Choroid plexus epithelial cell (primary cell): ENCODE measurements at regions not wholly inside any gene's neighbourhood (a gene's known extent, or its start where the extent isn't known, plus 50 kb on each side); places are given as distances from the start of the nearest gene placed in this dataset.
A peak's percentile ranks its signal among the peaks of the same experiment; 100 is the strongest.

Source experiments
- DNase-seq: peaks from one replicate; pipeline ENCODE4 v3.0.0-alpha.2; 2010; ENCODE audit warnings: low read depth
- H3K4me3 ChIP-seq: 2 replicates; pipeline ENCODE4 v1.5.1; 2011; ENCODE audit warnings: low read depth, mild to moderate bottlenecking, control low read depth, low read length, moderate library complexity
- TF ChIP-seq, protein P1 (sequence below): conservative IDR thresholded peaks from 2 replicates; pipeline ENCODE4 v1.5.1; 2011; ENCODE audit warnings: low read depth, mild to moderate bottlenecking, control low read depth, inconsistent platforms, low read length, moderate library complexity

DNA sequence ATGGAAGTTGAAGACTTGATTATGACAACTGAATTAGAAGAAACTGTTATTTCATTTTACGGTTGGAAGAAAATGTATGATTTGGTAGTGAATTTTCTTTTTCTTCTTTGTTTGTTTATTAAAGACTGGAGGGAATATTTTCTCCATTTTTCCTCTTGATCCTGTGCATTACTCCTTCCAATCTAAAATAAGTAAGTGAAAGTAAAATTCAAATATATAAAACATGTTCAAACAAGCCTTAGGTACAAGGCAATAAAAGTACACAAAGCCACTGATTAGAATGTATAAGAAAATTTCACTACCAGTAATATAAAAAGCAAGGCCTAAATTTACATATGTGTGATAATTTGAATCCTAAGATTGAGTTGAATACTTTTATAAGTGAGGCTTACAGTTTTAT, 181.2 kb upstream of the MME start:
- DNase-seq = no peak
- TF ChIP-seq, protein P1, sequence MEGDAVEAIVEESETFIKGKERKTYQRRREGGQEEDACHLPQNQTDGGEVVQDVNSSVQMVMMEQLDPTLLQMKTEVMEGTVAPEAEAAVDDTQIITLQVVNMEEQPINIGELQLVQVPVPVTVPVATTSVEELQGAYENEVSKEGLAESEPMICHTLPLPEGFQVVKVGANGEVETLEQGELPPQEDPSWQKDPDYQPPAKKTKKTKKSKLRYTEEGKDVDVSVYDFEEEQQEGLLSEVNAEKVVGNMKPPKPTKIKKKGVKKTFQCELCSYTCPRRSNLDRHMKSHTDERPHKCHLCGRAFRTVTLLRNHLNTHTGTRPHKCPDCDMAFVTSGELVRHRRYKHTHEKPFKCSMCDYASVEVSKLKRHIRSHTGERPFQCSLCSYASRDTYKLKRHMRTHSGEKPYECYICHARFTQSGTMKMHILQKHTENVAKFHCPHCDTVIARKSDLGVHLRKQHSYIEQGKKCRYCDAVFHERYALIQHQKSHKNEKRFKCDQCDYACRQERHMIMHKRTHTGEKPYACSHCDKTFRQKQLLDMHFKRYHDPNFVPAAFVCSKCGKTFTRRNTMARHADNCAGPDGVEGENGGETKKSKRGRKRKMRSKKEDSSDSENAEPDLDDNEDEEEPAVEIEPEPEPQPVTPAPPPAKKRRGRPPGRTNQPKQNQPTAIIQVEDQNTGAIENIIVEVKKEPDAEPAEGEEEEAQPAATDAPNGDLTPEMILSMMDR = no peak
- no peak overlapping the region for H3K4me3 ChIP-seq

DNA sequence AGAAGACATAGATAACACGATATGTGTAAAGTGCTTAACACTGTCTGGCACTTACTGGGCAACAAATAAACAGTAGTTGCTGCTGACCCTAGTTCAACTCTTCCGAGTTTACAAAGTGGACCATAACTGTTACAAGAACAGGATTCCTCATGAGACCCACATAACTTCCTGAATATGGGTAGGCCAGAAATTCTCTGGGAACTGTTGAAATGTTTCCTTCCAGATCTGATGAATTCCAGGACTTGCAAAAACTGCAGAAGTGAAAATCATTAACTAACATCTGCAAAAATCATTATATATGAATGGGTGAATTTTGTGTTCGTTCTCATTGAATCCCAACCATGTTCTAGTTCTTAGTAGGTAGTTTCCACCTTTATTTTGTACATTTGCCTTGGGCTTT, 181.7 kb upstream of the MME start:
- no peak for DNase-seq
- TF ChIP-seq, protein P1 = no peak

DNA sequence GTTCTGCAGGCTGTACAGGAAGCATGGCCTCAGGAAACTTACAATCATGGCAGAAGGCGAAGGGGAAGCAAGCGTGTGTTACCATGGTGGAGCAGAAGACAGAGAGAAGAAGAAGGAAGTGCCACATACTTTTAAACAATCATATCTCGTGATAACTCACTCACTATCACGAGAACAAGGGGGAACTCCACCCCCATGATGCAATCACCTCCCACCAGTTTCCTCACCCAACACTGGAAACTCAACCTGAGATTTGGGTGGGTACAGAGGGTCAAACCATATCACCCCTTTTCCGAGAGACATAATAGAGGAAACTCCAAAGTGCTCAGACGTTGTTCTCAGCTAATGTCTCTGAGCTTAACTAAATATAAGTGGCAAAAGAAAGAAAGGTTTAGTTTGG, 186.3 kb upstream of the MME start:
- no peak overlapping the region for H3K4me3 ChIP-seq
- DNase-seq = no peak
- TF ChIP-seq, protein P1 = no peak

More for the DNA sequence above, 181.7 kb upstream of the MME start:
- no peak overlapping the region for H3K4me3 ChIP-seq

DNA sequence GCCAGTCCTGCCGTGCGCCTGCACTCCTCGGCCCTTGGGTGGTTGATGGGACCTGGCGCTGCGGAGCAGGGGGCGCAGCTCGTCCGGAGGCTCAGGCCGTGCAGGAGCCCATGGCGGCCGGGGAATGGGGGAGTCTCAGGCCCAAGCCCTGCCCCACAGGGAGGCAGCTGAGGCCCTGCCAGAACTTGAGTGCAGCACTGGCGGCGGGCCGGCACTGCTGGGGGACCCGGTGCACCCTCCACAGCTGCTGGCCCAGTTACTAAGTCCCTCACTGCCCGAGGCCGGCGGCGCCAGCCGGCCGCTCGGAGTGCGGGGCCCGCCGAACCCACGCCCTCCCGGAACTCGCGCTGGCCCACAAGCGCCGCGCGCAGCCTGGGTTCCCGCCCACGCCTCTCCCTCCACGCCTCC, 190.9 kb upstream of the MME start:
- TF ChIP-seq, protein P1 = no peak
- DNase-seq = no peak
- no peak overlapping the region for H3K4me3 ChIP-seq

DNA sequence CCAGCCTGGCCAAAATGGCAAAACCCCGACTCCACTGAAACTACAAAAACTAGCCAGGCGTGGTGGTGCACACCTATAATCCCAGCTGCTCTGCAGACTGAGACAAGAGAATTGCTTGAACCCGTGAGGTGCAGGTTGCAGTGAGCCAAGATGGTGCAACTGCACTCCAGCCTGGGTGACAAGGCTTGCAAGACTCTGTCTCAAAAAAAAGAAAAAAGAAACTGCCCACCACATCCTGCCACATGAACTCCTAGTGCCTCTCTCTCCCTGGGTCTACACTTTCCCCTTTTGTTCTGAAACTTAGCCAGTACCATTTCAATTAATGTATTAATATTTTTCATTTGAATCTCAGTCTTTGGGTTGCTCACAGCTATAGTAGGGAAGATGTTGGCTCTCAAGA, 192.2 kb upstream of the MME start:
- TF ChIP-seq, protein P1 = no peak
- DNase-seq = no peak

DNA sequence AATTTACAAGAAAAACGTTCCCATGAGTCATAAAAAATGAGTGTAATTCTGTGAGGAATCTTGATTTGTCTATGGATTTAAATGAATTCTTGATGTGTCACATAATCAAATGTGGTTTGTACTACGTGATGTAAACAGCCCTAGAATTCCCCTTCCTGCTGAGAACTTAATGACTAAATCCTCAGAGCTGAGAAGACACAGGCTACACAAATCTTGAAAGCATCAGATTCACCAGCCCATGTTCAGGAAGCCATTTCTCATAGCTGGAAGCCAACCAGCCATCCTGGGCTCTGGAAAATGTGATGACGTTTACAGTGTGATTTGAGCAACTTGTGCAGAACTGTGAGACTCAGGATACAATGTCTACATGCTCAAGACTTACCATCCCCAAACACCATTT, 193.7 kb upstream of the MME start:
- peak; percentile 95 for DNase-seq
- TF ChIP-seq, protein P1 = no peak
- H3K4me3 ChIP-seq = no peak overlapping the region

More for the DNA sequence above, 192.2 kb upstream of the MME start:
- H3K4me3 ChIP-seq = no peak overlapping the region

DNA sequence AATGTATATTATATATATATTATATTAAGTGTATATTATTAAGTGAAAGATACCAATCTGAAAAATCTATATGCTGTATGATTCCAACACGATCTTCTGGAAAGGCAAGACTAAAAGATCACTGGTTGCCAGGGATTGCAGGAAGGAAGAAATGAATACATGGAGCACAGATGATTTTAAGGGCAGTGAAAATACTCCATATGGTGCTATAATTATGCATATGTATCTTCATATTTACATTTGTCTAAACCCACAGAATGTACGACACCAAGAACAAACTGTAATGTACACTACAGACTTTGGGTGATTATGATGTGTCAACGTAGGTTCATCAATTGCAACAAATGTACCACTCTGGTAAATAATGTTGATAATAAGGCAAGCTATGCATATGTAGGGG, 194.7 kb upstream of the MME start:
- H3K4me3 ChIP-seq = no peak overlapping the region
- TF ChIP-seq, protein P1 = no peak
- DNase-seq = no peak
